ENCODE measurements at regions not wholly inside any gene's neighbourhood (a gene's known extent, or its start where the extent isn't known, plus 50 kb on each side); places are given as distances from the start of the nearest gene placed in this dataset.

GRCh38 chr2:117661619-117662018 lies 152.9 kb upstream of the DDX18 start:
- no peaks in the 10 kb centered on the region for H3K36me3 ChIP-seq (ENCODE audit: insufficient read depth, low read length)
- no peak overlapping the region for H2AFZ ChIP-seq (ENCODE audit: low read length)
- H3K27ac ChIP-seq (ENCODE audit: low read depth, low read length): no peak overlapping the region
- DNase-seq (ENCODE audit: insufficient read length, low spot score, missing footprints): no peak
- no peaks in the 10 kb centered on the region for H3K27me3 ChIP-seq (ENCODE audit: insufficient read depth, low read length)
- no peak overlapping the region for H3K4me2 ChIP-seq (ENCODE audit: insufficient read depth, low read length)
- H3K4me1 ChIP-seq (ENCODE audit: insufficient read depth, low read length): no peaks in the 10 kb centered on the region
- no peak overlapping the region for H3K4me3 ChIP-seq (ENCODE audit: insufficient read depth, low read length)
- no peak for TF ChIP-seq CTCF (IDR thresholded peaks at IDR 0.05; ENCODE audit: extremely low read depth, low read depth, low read length)
- no peaks in the 10 kb centered on the region for H3K79me2 ChIP-seq (ENCODE audit: insufficient read depth, low read length)
- peaks cover 3% of the 10 kb centered on the region for H3K9me3 ChIP-seq (ENCODE audit: low read depth, low read length)
- H4K20me1 ChIP-seq (ENCODE audit: insufficient read depth, low read length): no peaks in the 10 kb centered on the region

GRCh38 chr2:117674172-117674571 lies 140.3 kb upstream of the DDX18 start:
- H3K79me2 ChIP-seq (ENCODE audit: insufficient read depth, low read length): no peaks in the 10 kb centered on the region
- H3K27me3 ChIP-seq (ENCODE audit: insufficient read depth, low read length): no peaks in the 10 kb centered on the region
- no peak for TF ChIP-seq CTCF (IDR thresholded peaks at IDR 0.05; ENCODE audit: extremely low read depth, low read depth, low read length)
- H3K4me2 ChIP-seq (ENCODE audit: insufficient read depth, low read length): no peak overlapping the region
- H3K4me3 ChIP-seq (ENCODE audit: insufficient read depth, low read length): no peak overlapping the region
- no peaks in the 10 kb centered on the region for H3K36me3 ChIP-seq (ENCODE audit: insufficient read depth, low read length)
- H2AFZ ChIP-seq (ENCODE audit: low read length): no peak overlapping the region
- DNase-seq (ENCODE audit: insufficient read length, low spot score, missing footprints): no peak
- no peaks in the 10 kb centered on the region for H3K4me1 ChIP-seq (ENCODE audit: insufficient read depth, low read length)
- no peak overlapping the region for H3K27ac ChIP-seq (ENCODE audit: low read depth, low read length)
- H4K20me1 ChIP-seq (ENCODE audit: insufficient read depth, low read length): no peaks in the 10 kb centered on the region
- no peaks in the 10 kb centered on the region for H3K9me3 ChIP-seq (ENCODE audit: low read depth, low read length)

GRCh38 chr2:117679952-117680351 lies 134.5 kb upstream of the DDX18 start:
- Histone ChIP-seq H3K27ac (ENCODE audit: low read depth, low read length) (no peak overlapping the region), H4K20me1 (ENCODE audit: insufficient read depth, low read length) (no peaks in the 10 kb centered on the region), H3K4me3 (ENCODE audit: insufficient read depth, low read length) (no peak overlapping the region), H3K4me1 (ENCODE audit: insufficient read depth, low read length) (no peaks in the 10 kb centered on the region), H3K27me3 (ENCODE audit: insufficient read depth, low read length) (no peaks in the 10 kb centered on the region), H3K4me2 (ENCODE audit: insufficient read depth, low read length) (no peak overlapping the region), H3K36me3 (ENCODE audit: insufficient read depth, low read length) (no peaks in the 10 kb centered on the region), H3K79me2 (ENCODE audit: insufficient read depth, low read length) (no peaks in the 10 kb centered on the region), H3K9me3 (ENCODE audit: low read depth, low read length) (peaks cover 4% of the 10 kb centered on the region), H2AFZ (ENCODE audit: low read length) (no peak overlapping the region)
- DNase-seq (ENCODE audit: insufficient read length, low spot score, missing footprints): no peak
- TF ChIP-seq CTCF (IDR thresholded peaks at IDR 0.05; ENCODE audit: extremely low read depth, low read depth, low read length): no peak

- Histone ChIP-seq H3K36me3 (ENCODE audit: insufficient read depth, low read length) (no peaks in the 10 kb centered on the region), H3K27ac (ENCODE audit: low read depth, low read length) (no peak overlapping the region), H3K4me1 (ENCODE audit: insufficient read depth, low read length) (no peaks in the 10 kb centered on the region), H3K4me3 (ENCODE audit: insufficient read depth, low read length) (no peak overlapping the region), H3K9me3 (ENCODE audit: low read depth, low read length) (peaks cover 4% of the 10 kb centered on the region), H3K4me2 (ENCODE audit: insufficient read depth, low read length) (no peak overlapping the region), H2AFZ (ENCODE audit: low read length) (no peak overlapping the region), H4K20me1 (ENCODE audit: insufficient read depth, low read length) (no peaks in the 10 kb centered on the region), H3K79me2 (ENCODE audit: insufficient read depth, low read length) (no peaks in the 10 kb centered on the region), H3K27me3 (ENCODE audit: insufficient read depth, low read length) (no peaks in the 10 kb centered on the region)
- no peak for TF ChIP-seq CTCF (IDR thresholded peaks at IDR 0.05; ENCODE audit: extremely low read depth, low read depth, low read length)
- DNase-seq (ENCODE audit: insufficient read length, low spot score, missing footprints): no peak
Observed at GRCh38 chr2:117684919-117685318, 129.6 kb upstream of the DDX18 start.

Measured in osteoblast (primary cell).